Fibroblast of skin of left quadriceps (primary cell): ENCODE measurements at regions not wholly inside any gene's neighbourhood (a gene's known extent, or its start where the extent isn't known, plus 50 kb on each side); places are given as distances from the start of the nearest gene placed in this dataset.
"Not testable (repeated sequence)": the region's sequence is repeated elsewhere in the genome, so short reads cannot be mapped to it uniquely, and the experiment has no call there.

Experiments used
- DNase-seq, 2 experiments: peaks; one replicate each; pipeline ENCODE4 v3.0.0-alpha.2; 2013; ENCODE audit warnings: low read depth in 2 of 2

DNA sequence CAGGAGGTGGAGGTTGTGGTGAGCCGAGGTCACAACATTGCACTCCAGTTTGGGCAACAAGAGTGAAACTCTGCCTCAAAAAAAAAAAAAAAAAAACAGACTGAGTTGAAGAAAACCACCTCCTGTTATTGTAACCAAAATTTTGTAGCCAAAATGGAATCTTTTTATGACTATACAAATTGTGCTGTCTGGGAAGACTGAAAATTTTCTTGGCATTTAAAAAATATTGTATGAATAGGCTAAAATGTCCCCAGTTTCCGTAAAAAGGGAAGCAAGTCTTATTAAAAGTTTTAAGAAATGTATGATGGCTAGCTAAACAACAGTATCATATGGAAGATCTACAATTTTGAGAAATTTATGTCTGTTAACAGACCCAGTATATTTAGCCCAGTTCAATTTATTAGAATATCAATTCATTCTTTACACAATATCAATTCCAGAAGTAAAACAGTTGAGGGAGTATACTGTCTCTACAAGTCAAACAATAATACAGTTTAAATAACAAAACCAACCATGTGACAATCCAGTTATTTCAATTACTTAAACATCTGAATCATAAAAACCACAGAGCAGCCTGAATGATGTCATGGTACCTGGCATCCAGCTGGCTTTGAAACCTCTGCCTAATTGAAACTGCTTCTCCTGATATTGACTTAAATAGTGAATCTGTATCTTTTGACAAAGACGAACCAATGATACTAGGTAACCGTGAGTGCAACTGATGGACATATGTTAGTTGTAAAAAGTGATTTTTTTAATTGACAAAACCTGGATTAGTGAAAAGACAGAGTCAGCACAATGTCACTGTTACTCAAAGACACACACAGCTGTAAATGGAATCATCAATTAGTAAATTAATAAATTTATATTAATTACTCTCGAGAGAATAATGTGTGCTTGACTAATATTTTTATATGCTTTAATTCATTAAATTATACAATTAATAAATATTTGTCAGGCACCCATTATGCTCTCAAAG, 166.6 kb upstream of the MARCKS start:
- DNase-seq = peak; percentile 72 to 73

DNA sequence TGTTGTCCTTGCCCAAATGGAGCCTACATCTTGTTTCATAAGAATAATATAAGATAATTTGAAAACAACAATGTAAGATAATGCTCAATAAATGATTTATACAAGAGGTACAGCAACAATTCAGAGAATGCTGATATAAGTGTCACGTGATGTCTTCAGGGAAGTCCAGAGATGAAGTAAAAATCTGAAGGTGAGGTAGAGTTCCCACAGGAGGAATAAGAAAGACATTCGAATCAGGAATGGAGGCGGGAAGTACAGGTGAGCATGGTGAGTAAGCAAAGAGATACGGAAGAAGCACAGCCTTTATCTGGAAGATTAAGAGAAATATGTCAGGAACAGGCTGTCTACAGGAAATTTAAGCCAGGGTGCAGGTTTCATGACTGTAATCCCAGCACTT, 165.9 kb upstream of the MARCKS start:
- no peak for DNase-seq

DNA sequence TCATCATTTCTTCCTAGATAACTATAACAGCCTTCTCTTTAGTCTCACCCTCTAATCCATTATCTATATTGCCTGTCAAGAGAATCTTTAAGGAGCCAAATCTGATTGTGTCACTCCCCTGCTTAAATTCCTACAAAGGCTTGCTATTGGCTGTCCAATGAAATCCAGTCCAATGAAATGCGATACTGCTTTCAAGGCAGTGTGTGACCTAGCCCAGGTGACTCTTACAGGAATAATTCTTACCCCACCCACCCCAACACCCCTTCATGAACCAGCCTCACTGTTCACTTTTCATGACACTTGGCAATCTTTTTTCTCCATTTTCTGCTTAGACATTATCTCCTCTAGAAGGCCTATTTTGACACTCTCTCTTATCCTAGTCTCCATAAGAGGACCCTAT, 163.3 kb upstream of the MARCKS start:
- DNase-seq = no peak

DNA sequence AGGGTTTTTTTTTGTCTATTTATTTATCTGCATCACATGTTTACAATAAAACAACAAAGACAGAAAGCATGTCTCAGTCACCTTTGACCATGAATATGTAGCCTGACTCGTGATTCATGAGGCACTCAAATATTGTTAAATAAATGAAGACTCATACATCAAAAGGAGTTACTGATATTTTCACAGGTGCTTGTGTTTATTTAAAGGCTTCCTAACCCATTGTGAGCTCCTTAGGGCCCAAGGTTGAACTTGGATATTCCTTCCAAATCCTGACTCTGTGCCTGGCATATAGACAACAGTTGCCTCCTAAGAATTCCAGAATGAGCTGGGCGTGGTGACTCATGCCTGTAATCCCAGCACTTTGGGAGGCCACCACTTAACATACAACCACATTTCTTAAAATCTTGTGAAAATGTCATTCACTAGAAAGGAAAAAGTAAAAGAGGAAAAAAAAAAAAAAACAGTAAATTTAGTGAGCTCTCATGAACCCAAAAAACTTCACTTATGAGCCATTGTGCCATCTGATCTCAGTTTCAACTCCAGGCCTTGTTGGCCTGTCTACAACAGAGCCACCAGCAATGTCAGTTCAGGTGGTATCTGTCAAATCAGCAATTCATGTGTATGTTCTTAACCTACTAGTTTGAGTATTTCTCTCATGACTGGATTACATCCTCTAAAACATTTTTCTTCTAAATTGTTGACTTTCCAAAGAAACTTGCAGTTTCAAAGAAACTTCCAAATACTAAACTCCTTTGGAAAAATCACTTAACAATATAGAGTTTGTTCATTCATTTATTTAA, 162.7 kb upstream of the MARCKS start:
- DNase-seq = no peak

DNA sequence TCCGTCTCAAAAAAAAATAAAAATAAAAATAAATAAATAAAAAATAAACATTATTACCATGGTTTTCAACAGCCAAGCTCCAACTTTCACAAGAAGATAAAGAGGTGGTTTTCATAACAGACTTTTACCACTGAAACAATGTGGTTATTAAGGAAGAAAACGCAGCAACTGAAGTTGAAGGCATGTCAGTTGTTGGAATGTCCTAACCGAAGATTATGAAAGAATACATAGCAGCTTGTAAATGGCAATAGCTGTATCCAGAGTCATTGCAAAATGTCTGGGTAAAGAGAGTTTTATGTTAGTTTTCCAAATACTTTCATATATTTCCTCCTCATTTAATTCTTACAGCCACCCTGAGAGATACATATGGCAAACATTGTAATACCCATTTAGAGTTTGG, 161.6 kb upstream of the MARCKS start:
- DNase-seq = peak; percentile 78 to 85

DNA sequence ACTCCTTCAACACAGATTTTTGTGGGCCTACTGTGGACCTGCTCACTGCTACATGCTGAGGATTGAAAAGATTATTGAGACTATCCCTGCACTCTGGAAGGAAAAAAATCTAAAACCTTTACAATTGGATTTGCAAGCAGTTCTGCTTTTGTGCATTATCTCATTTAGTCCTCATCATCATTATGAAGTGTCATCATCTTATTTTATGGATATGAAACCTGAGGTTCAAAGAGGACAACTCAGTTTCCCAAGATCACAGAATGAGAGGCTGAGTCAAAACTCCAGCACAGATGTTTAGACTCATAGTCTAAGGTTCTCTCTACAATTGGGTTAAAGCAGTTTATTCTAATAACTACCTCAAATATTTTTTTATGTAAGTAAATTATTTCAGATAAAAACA, 160.2 kb upstream of the MARCKS start:
- no peak for DNase-seq

DNA sequence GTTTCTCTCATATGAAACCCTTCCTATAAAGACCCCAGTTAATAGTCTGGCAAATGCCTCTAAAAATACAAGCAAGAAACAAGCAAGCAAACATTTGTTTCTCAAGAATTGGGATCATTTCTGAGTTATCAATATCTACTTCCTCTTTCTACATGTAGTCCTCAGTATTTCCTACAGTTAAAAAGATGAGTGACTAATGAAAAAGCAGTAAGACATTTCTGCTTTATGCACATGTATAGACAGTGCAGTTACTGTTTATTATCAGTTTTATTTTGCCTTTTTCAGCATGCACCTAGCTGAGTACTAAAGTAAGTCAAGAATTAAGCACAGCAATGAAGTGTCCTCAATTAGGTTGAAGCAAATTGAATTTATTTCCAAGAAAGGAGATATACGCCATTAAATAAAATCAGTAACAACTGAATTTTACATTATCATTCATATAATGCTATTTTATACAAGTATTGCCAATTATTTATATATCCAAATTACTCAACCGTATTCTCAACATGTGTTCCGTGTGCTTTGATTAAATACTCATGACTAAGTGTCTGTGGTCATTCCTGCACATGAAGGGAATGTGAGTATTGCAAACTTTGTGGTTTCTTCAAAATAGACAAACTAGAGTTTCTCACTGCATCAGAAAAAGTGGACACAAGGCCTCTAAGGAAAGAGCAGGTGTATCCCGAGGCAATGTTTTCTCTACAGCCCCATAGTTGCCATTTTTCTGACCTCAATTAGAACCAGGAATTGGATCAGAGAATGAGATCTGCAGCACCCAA, 159.3 kb upstream of the MARCKS start:
- DNase-seq = peak; percentile 87

DNA sequence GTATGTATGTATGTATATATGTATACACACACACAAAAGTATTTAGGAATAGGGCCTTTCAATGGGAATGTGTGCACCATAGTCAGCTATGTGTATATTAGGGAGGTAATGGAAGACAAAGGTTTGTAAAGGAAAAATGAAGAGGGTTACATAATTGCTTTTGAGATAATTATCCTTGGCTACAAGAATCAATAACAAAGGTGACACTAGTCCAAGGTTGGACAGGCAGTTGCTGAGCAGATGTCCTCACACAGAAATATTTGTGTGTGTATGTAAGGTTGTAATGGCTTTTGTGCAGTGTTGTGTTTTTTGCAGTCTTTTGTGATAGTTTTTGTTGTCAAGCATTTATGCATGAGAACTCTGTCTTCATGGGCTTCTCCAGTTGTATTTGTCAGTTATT, 157.9 kb upstream of the MARCKS start:
- no peak for DNase-seq

DNA sequence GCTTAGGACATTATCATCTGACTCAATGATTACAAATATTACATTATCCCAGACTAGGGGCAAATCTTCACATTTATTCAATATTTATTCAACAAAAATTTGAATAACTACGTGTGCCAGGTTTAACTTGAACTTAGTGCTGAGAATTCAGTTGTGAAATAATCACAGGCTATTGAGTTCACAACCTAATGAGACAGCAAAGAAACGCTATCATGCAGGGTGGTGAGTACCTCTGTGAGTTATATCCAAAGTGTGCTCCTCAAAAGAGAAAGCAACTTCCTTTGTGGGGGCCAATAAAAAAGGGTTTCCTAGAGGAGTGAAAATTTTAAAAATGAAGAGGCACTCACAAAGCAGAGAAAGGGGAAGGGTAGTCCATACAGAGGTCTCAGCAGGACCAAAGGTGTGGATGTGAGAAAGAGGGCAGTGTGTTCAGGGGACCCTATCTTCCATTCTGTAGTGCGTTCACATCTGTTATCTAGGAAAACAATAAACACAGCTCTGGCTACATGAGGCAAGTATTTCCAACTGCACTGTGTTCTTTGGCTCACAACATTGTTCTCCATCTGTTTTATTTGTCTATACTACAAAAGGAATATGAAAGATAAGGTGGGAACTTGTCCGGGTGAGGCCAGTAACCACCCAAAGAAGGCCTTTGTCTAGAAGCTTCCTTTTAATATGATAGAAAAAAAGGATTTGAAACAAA, 155.4 kb upstream of the MARCKS start:
- DNase-seq = no peak

DNA sequence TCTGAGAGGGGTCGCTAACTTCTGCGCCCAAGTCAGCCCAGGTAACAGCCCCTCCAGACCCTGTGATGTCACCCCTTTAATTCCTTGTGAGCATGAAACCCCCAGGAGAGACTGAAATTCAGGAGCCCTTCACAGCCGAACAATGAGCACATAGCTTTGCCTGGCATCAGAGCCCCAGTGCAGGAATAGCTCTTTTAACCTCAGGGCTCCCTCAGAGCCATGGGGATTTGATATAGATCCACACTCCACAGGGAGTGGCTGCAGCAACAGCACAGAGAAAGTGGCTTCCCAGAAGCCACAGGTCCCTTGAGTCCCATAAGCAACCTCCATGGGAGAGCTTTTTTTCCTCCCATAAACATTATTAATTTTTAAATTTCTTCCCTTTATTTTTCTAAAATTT, 150.0 kb upstream of the MARCKS start:
- no peak for DNase-seq

DNA sequence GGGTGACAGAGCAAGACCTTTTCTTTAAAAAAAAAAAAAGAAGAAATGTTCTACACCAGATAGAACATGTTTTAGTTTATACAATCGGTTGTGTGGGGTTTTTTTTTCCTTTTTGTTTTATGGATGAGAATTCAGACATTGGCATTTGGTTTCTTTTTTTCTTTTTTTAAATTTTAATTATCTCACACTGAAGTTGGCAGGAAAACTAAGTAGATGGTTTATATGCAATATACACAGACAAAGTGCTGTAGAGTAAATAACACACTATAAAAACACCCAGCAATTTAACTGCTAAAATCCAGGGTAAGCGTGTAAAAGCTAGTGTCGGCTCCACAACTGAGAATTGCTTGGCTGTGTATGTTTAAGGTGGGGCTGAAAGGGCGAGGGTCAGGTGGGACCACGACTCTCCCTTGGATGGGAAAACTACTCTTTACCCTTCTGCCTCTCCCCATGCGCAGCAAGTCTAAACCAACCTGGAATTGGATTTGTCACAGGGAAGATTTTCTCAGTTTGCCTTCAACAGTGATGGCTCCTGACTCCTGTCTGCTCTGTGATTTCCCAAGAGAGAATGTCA, 147.1 kb upstream of the MARCKS start:
- DNase-seq = no peak

DNA sequence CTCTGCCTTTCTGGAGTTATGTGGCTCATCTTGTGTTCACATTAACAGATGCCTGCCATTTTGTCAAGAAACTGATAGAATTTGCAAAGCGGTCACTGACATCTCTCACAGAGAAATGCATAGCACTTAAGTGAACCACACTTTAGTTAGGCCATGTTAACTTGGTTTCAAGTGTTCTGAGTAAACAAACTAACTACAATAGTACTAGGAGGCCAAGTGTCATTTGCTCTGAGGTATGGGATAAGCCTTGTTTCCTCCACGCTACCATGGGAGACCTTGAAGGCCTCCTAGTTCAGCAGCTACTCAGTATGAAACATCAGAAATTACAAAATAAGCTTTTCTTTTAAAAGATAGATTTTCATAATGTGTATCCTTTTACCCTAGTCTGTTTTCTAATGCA, 143.5 kb upstream of the MARCKS start:
- DNase-seq = no peak

DNA sequence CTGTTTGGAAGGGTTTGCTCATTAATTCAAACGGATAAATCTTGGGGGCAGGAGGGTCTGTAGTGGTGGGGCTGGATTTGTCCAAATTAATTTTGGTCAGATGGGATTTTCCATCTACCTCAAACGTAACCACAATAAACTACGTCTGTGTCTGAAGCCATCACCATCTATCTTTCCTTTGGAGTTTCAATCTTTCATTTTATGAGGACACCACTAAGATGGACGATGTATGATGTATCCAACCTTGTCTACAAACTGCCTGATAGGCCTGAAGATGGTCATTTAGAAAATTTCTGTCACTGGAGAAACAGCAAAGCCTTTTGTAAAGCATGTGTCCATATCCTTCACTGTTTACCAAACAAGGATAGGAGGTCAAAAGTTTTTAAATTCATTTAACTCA, 138.6 kb upstream of the MARCKS start:
- DNase-seq = no peak

DNA sequence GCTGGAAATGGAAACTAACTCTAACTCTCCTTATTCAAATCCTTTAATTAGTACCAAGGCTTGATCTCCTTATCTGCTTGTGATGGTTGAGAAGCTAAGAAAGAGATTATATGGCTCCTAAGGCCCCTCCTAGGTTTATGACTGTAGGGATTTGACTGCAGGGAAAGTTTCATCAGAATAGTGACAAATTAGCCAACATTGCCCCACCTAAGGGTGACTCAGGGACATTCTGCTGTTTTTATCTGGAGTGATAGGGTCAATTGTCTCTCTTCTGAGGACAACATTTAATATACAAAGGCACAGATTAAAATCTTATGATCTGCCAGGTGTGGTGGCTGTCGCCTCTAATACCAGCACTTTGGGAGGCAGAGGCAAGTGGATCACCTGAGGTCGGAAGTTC, 138.1 kb upstream of the MARCKS start:
- no peak for DNase-seq

DNA sequence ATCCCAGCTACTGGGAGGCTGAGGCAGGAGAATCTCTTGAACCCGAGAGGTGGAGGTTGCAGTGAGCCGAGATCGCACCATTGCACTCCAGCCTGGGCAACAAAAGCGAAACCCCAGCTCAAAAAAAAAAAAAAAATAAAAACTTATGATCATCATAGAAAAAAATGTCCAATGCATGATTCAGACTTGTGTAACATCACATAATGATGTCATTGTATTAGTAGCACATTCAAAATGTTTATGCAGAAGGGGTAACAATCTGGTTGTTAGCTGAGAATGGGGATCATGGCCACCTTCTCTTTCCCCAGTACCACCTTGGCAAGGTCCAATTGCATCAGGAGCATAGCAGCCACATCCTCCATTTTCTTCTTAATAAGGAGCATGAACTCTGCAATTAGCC, 137.6 kb upstream of the MARCKS start:
- DNase-seq = no peak

DNA sequence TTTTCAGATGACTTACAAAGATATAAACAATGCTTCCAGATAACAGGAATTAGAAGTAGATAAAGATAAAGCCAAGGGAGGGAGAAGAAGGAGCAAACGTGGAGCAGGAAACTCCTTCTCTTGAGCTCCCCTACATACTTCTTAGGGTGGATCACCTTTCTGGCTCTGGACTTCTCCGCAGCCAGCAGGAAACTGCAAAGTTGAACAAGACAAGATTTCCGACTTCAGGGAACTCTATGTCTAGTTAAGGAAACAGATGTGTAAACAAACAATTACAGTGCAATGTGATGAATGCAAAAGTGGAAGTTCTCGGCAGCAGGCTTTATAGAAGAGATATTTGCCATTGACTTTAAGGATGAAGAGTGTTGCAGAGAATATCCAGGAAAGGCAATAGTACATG, 134.0 kb upstream of the MARCKS start:
- no peak for DNase-seq

DNA sequence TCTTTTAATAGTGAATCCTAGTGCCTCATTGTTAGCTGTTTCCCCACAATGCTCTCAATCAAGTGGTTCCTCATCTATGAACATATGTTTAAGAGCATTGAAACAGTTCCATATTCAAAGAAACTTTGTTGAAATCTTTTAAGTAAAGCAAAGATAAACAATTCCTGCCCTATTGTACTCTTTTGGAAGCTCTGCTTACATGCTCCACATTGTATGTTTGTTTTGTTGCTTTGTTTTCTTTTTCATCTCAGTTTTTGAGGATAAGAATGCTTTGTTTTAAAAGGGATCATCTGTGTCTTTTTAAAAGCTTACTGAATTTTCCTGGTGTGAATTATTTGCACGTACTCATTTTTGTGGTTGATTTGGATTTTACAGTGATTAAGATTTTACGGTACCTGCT, 132.2 kb upstream of the MARCKS start:
- DNase-seq = not testable (repeated sequence)

DNA sequence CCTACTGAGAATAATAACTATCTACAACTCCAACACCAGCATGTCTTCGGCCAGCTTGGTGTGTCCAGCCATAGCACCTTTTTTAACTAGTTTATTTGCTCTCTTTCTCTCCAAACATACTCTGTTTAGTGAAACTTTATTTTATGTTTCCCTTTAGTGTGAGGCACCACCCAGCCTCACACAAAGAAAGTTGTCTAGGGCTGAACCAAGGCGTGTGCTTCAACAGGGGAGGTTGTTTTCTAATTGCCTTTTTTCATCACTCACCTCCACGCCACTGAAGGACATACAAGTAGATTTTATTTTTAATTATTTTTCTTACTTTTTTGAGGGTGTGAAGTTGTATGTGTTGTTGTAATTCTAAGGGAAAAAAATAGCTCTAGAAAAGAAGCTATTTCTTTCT, 125.6 kb upstream of the MARCKS start:
- DNase-seq = no peak

DNA sequence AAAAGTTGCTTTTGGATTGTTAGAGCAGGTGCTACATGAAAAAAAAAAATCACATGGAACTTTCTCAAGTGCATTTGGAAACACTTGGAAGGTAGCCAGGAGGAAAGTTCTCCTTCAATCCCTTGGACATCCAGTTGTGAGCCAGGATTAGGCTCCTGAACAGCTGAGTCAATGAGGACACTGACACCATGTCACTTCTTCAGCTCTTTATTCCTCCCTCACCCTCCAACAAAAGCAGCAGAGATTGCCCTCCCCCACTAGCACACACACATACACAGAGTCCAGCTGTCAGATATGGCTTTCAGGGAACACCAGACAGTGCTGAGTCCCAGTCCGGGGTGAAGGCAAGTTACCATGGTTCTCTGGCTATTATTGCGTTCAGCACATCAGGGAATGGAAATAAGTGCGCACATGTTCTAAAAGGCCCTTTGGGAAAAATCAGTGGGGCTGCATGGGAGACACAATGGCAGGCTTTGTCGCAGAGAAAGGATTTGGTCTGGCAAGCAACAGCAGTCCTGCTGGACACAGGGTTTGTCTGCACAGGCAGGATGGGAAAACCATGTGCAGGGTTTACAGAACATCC, 124.7 kb upstream of the MARCKS start:
- DNase-seq = no peak

DNA sequence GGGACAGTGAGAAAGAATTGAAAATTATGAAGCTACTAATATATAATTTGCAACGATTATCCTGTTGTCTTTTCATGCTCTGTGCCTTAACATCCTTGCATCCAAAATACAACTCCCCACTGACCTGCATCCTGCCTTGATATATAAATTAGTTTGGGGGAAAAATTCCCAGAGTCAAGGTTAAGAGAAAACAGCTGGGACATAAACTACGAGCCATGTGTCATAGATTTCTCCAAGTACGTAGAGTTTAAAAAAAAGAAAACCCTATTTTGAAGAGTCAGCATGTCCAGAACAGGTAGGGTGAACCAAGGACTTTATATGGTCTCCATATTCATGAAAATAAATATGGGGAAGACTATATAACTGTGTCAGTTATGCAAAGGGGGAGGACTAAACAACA, 123.8 kb upstream of the MARCKS start:
- peak in 1 of 2 experiments; percentile 22 for DNase-seq

DNA sequence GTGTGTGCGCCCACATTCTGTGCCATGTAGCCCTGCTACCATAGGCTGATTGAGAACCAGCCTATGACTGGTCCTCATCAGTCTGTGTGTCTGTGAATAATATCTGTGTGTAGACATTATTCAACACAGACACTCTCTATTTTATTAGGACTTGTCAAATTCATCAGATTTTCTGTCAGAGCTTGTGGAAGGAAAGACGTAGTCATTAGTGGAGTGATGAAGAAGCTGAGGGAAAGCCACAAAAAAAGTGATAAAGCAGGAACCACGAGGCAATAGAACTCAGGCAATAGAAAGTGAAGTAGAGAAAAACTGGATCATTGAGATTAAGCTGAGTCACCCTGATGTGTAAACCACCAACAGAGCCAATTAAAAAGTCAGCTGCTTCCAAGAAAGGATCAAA, 122.2 kb upstream of the MARCKS start:
- peak in 1 of 2 experiments; percentile 20 for DNase-seq
